ENCODE measurements at regions not wholly inside any gene's neighbourhood (a gene's known extent, or its start where the extent isn't known, plus 50 kb on each side); places are given as distances from the start of the nearest gene placed in this dataset.

DNA sequence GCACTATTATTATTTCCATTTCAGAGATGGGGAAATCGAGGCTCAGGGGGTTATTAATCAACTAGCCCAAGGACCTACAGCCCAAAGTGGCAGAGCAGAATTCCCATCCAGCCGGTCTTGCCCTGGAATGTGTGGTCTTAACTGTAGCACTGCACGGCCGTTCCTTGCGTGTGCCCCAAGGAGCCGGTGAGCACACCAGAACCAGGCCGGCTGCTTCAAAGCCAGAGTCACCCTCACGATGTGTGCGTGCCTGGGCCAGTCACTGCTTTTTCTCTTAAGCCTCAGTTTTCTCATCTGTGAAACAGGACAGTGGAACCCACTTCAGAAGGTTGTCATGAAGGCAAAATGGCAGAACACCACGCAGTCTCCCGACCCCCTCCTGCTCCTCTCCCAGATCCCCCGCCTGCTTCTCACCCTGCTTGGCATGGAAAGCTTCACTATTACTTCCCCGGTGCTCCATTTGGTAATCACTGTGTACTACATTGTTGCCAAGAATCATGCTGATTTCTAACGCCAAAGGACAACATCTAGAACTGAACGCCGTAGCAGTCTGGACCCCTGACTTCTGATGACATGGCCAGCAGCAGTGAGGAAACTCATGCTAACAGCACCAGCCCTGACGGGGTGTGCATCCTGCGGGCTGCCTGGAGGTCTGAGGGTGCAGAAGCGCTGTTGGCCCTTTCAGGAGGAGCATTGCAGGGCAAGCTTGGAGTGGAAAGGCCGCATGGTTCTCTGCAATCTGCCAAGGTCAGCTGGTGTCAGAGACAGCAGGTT is 106.8 kb upstream of the B3GAT1 start:
- TF ChIP-seq, protein P1, sequence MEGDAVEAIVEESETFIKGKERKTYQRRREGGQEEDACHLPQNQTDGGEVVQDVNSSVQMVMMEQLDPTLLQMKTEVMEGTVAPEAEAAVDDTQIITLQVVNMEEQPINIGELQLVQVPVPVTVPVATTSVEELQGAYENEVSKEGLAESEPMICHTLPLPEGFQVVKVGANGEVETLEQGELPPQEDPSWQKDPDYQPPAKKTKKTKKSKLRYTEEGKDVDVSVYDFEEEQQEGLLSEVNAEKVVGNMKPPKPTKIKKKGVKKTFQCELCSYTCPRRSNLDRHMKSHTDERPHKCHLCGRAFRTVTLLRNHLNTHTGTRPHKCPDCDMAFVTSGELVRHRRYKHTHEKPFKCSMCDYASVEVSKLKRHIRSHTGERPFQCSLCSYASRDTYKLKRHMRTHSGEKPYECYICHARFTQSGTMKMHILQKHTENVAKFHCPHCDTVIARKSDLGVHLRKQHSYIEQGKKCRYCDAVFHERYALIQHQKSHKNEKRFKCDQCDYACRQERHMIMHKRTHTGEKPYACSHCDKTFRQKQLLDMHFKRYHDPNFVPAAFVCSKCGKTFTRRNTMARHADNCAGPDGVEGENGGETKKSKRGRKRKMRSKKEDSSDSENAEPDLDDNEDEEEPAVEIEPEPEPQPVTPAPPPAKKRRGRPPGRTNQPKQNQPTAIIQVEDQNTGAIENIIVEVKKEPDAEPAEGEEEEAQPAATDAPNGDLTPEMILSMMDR (IDR thresholded peaks at IDR 0.05): no peak
- TF ChIP-seq EP300 (IDR thresholded peaks at IDR 0.05): no peak
- no peak for TF ChIP-seq POLR2A (IDR thresholded peaks at IDR 0.05)

Measured in sigmoid colon (tissue), 4 donors.